ENCODE measurements at regions not wholly inside any gene's neighbourhood (a gene's known extent, or its start where the extent isn't known, plus 50 kb on each side); places are given as distances from the start of the nearest gene placed in this dataset.
"Not testable (repeated sequence)": the region's sequence is repeated elsewhere in the genome, so short reads cannot be mapped to it uniquely, and the experiment has no call there.

DNA sequence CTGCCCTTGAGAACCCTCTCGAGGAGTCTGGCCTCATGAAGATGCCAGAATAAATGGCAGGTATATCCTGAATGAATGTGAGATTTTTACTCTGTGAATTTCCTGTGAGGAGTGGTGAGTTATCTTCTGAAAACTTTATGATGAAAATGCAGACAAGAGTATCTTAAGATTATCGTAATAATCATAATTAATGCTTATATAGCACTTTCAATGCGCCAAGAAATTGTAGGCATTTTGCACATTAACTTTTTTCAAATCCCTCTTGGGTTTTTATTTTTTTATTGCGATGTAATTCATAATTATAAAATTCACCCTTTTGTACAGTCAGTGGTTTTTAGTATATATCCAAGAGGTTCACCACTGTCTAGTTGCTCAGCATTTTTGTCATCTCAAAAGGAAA lies 135.1 kb downstream of the FOXD4L6 start:
- not testable (repeated sequence) for TF ChIP-seq STAT1 (IDR thresholded peaks at IDR 0.05; ENCODE audit: unreplicated experiment); EZH2 (IDR thresholded peaks at IDR 0.05; ENCODE audit: low read depth, unreplicated experiment); EZH2phosphoT487 (IDR thresholded peaks at IDR 0.05; ENCODE audit: unreplicated experiment); ZNF331 (CRISPR knock-in tag; IDR thresholded peaks at IDR 0.05; ENCODE audit: low read depth); CREB1 (CRISPR knock-in tag; IDR thresholded peaks at IDR 0.05; ENCODE audit: low read depth); POLR2AphosphoS5 (IDR thresholded peaks at IDR 0.05; ENCODE audit: low read depth); JUNB (IDR thresholded peaks at IDR 0.05; ENCODE audit: unreplicated experiment); NANOG (IDR thresholded peaks at IDR 0.05; ENCODE audit: borderline replicate concordance)
- TF ChIP-seq, protein P1, sequence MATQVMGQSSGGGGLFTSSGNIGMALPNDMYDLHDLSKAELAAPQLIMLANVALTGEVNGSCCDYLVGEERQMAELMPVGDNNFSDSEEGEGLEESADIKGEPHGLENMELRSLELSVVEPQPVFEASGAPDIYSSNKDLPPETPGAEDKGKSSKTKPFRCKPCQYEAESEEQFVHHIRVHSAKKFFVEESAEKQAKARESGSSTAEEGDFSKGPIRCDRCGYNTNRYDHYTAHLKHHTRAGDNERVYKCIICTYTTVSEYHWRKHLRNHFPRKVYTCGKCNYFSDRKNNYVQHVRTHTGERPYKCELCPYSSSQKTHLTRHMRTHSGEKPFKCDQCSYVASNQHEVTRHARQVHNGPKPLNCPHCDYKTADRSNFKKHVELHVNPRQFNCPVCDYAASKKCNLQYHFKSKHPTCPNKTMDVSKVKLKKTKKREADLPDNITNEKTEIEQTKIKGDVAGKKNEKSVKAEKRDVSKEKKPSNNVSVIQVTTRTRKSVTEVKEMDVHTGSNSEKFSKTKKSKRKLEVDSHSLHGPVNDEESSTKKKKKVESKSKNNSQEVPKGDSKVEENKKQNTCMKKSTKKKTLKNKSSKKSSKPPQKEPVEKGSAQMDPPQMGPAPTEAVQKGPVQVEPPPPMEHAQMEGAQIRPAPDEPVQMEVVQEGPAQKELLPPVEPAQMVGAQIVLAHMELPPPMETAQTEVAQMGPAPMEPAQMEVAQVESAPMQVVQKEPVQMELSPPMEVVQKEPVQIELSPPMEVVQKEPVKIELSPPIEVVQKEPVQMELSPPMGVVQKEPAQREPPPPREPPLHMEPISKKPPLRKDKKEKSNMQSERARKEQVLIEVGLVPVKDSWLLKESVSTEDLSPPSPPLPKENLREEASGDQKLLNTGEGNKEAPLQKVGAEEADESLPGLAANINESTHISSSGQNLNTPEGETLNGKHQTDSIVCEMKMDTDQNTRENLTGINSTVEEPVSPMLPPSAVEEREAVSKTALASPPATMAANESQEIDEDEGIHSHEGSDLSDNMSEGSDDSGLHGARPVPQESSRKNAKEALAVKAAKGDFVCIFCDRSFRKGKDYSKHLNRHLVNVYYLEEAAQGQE (IDR thresholded peaks at IDR 0.05; ENCODE audit: unreplicated experiment): not testable (repeated sequence)
- TF ChIP-seq, protein P2, sequence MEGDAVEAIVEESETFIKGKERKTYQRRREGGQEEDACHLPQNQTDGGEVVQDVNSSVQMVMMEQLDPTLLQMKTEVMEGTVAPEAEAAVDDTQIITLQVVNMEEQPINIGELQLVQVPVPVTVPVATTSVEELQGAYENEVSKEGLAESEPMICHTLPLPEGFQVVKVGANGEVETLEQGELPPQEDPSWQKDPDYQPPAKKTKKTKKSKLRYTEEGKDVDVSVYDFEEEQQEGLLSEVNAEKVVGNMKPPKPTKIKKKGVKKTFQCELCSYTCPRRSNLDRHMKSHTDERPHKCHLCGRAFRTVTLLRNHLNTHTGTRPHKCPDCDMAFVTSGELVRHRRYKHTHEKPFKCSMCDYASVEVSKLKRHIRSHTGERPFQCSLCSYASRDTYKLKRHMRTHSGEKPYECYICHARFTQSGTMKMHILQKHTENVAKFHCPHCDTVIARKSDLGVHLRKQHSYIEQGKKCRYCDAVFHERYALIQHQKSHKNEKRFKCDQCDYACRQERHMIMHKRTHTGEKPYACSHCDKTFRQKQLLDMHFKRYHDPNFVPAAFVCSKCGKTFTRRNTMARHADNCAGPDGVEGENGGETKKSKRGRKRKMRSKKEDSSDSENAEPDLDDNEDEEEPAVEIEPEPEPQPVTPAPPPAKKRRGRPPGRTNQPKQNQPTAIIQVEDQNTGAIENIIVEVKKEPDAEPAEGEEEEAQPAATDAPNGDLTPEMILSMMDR (conservative IDR thresholded peaks at IDR 0.05; ENCODE audit: low read depth in 2 of 2): not testable (repeated sequence)
- TF ChIP-seq, protein P3, sequence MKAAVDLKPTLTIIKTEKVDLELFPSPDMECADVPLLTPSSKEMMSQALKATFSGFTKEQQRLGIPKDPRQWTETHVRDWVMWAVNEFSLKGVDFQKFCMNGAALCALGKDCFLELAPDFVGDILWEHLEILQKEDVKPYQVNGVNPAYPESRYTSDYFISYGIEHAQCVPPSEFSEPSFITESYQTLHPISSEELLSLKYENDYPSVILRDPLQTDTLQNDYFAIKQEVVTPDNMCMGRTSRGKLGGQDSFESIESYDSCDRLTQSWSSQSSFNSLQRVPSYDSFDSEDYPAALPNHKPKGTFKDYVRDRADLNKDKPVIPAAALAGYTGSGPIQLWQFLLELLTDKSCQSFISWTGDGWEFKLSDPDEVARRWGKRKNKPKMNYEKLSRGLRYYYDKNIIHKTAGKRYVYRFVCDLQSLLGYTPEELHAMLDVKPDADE (IDR thresholded peaks at IDR 0.05): not testable (repeated sequence)
